Body of pancreas (tissue), 4 donors: ENCODE measurements at regions not wholly inside any gene's neighbourhood (a gene's known extent, or its start where the extent isn't known, plus 50 kb on each side); places are given as distances from the start of the nearest gene placed in this dataset.

Experiments
- ATAC-seq: fragments of 150-250 bp; one replicate; pipeline ENCODE4 v1.9.1; 2016
- DNase-seq, 4 donors: peaks; one replicate each; pipeline ENCODE4 v3.0.0-alpha.2; 2019
- H3K27ac ChIP-seq, 4 donors: fragments of 200-600 bp; sonication (generic); 1 replicate in 3 of 4; 2 replicates in 1 of 4; pipeline versions ENCODE4 v1.5.1 to v1.6.1; 2016 to 2019; ENCODE audit warnings: mild to moderate bottlenecking in 1 of 4, mixed read lengths in 1 of 4, moderate library complexity in 1 of 4
- H3K27me3 ChIP-seq, 2 donors: fragments of 200-600 bp; sonication (generic); one replicate each; pipeline ENCODE4 v1.6.0; 2016; ENCODE audit warnings: mild to moderate bottlenecking in 1 of 2
- H3K36me3 ChIP-seq, 2 donors: fragments of 200-600 bp; sonication (generic); replicated peaks in 1 of 2; 2 replicates each; pipeline ENCODE4 v1.5.1; 2016; ENCODE audit warnings: low read depth in 2 of 2; ENCODE audit not compliant: insufficient read depth in 1 of 2
- H3K4me1 ChIP-seq: fragments of 200-600 bp; sonication (generic); one replicate; pipeline ENCODE4 v1.6.0; 2016
- H3K4me3 ChIP-seq, 2 donors: fragments of 200-600 bp; sonication (generic); 1 replicate in 1 of 2; 2 replicates in 1 of 2; pipeline ENCODE4 v1.5.1; 2016 to 2019
- H3K9me3 ChIP-seq, 3 donors: fragments of 200-600 bp; sonication (generic); 1 replicate in 2 of 3; 2 replicates in 1 of 3; pipeline ENCODE4 v1.5.1; 2016
- CTCF ChIP-seq, 7 experiments: fragments of 450-650 bp in 4 of 7; fragments of 200-600 bp in 3 of 7; sonication (generic) in 3 of 7; IDR thresholded peaks; one replicate each; pipeline ENCODE4 v1.5.1; 2016 to 2019; ENCODE audit warnings: antibody characterized with exemption in 7 of 7
- POLR2A ChIP-seq, 3 donors: fragments of 450-650 bp; IDR thresholded peaks; one replicate each; pipeline ENCODE4 v1.6.1; 2016; ENCODE audit warnings: antibody characterized with exemption in 3 of 3, mild to moderate bottlenecking in 2 of 3
- WGBS, 2 donors: methylation state at CpG; one replicate each; pipeline ENCODE4 v1.1.5; 2017; 5-methylcytosine and 5-hydroxymethylcytosine counted together
- intact Hi-C: fragments of 100-400 bp; cut with DNase I; formaldehyde crosslinking; loops from one replicate; pipeline ENCODE4 v1.15.1; 2023

- intact Hi-C loops, result no loop called here
- no peaks in the 10 kb centered on the region for H3K36me3 ChIP-seq
- no peak for ATAC-seq
- DNase-seq, result no peak
- TF ChIP-seq CTCF (IDR thresholded peaks at IDR 0.05) (no peak), POLR2A (IDR thresholded peaks at IDR 0.05) (no peak)
- no peak overlapping the region for H3K27ac ChIP-seq
- H3K27me3 ChIP-seq, result no peaks in the 10 kb centered on the region
- no peak overlapping the region for H3K4me3 ChIP-seq
- no peaks in the 10 kb centered on the region for H3K4me1 ChIP-seq
- H3K9me3 ChIP-seq, result no peaks in the 10 kb centered on the region
Observed at GRCh38 chr7:112989531-112989930, 97.1 kb downstream of the GPR85 start.

- Histone ChIP-seq H3K9me3 (no peaks in the 10 kb centered on the region), H3K27me3 (no peaks in the 10 kb centered on the region), H3K4me1 (no peaks in the 10 kb centered on the region), H3K27ac (no peak overlapping the region), H3K4me3 (no peak overlapping the region), H3K36me3 (no peaks in the 10 kb centered on the region)
- DNase-seq (no peak), ATAC-seq (no peak)
- TF ChIP-seq POLR2A (IDR thresholded peaks at IDR 0.05) (no peak), CTCF (IDR thresholded peaks at IDR 0.05) (no peak)
- 56 to 63% methylated on average over 1 of the region's 1 CpG for WGBS, 2 donors
- intact Hi-C loops, result no loop called here
Observed at GRCh38 chr7:112987171-112987570, 99.5 kb downstream of the GPR85 start.

- ATAC-seq, result no peak
- H3K9me3 ChIP-seq, result no peaks in the 10 kb centered on the region
- no peak overlapping the region for H3K27ac ChIP-seq
Observed at GRCh38 chr7:112986256-112987031, 100.2 kb downstream of the GPR85 start.

GRCh38 chr7:112985377-112985987 is 101.1 kb downstream of the GPR85 start:
- no peaks in the 10 kb centered on the region for H3K27me3 ChIP-seq
- ATAC-seq (no peak), DNase-seq (no peak)
- H3K36me3 ChIP-seq, result no peaks in the 10 kb centered on the region
- no peak overlapping the region for H3K4me3 ChIP-seq
- 50 to 62% methylated on average over 9 of the region's 9 CpGs for WGBS, 2 donors
- intact Hi-C loops, result no loop called here
- H3K27ac ChIP-seq, result no peak overlapping the region
- no peaks in the 10 kb centered on the region for H3K9me3 ChIP-seq
- no peak for TF ChIP-seq CTCF (IDR thresholded peaks at IDR 0.05)
- H3K4me1 ChIP-seq, result no peaks in the 10 kb centered on the region

More at GRCh38 chr7:112986256-112987031, 100.2 kb downstream of the GPR85 start:
- intact Hi-C loops, result no loop called here
- Histone ChIP-seq H3K27me3 (no peaks in the 10 kb centered on the region), H3K36me3 (no peaks in the 10 kb centered on the region), H3K4me1 (no peaks in the 10 kb centered on the region), H3K4me3 (no peak overlapping the region)
- TF ChIP-seq POLR2A (IDR thresholded peaks at IDR 0.05) (no peak), CTCF (IDR thresholded peaks at IDR 0.05) (no peak)
- no peak for DNase-seq
- 50 to 51% methylated on average over 3 of the region's 3 CpGs for WGBS, 2 donors
